IMR-90 (cell line): ENCODE measurements at regions not wholly inside any gene's neighbourhood (a gene's known extent, or its start where the extent isn't known, plus 50 kb on each side); places are given as distances from the start of the nearest gene placed in this dataset.

Source experiments
- ATAC-seq: fragments of 200-7000 bp; cut with Tn5 transposase; 2 replicates; pipeline ENCODE4 v1.9.1; 2020; ENCODE audit warnings: low read depth, mild to moderate bottlenecking, moderate library complexity
- BruUV-seq: library from RNA; stranded (reverse); fragments of 400-500 nt; replicated peaks from 2 replicates; lab custom pipeline; 2021; lab: Mats Ljungman, UMichigan
- CTCF ChIA-PET: fragments of 300-600 bp; formaldehyde crosslinking; extraction: SDS; loops from one replicate; lab custom pipeline; 2021; ENCODE audit warnings: antibody characterized with exemption; lab: Yijun Ruan, JAX
- POLR2A ChIA-PET: fragments of 300-600 bp; sonication (Branson Sonifier 250); formaldehyde crosslinking; loops from one replicate; lab custom pipeline; 2022; ENCODE audit warnings: antibody characterized with exemption; ENCODE audit not compliant: unreplicated experiment; lab: Charles Lee
- DNase-seq: peaks from one replicate; pipeline ENCODE4 v3.0.0; 2013
- H2AFZ ChIP-seq: replicated peaks from 2 replicates; pipeline ENCODE3; 2013; ENCODE audit warnings: low read length, mild to moderate bottlenecking; ENCODE audit not compliant: poor library complexity
- H2AK5ac ChIP-seq: 2 replicates; pipeline ENCODE4 v1.6.1; 2013; ENCODE audit warnings: low read depth, low read length, inconsistent platforms
- H2AK9ac ChIP-seq: replicated peaks from 2 replicates; pipeline ENCODE3; 2013; ENCODE audit warnings: mild to moderate bottlenecking, low read depth, low read length, moderate library complexity; ENCODE audit not compliant: poor library complexity
- H2BK120ac ChIP-seq: 2 replicates; pipeline ENCODE4 v1.6.1; 2013; ENCODE audit warnings: low read depth, low read length, inconsistent platforms
- H2BK15ac ChIP-seq: 3 replicates; pipeline ENCODE4 v1.6.1; 2013; ENCODE audit warnings: low read depth, low read length, inconsistent platforms
- H2BK20ac ChIP-seq: 2 replicates; pipeline ENCODE4 v1.6.1; 2013; ENCODE audit warnings: low read depth, mild to moderate bottlenecking, inconsistent platforms, low read length, moderate library complexity
- H2BK5ac ChIP-seq: 2 replicates; pipeline ENCODE4 v1.6.1; 2013; ENCODE audit warnings: mild to moderate bottlenecking, low read depth, low read length, inconsistent platforms; ENCODE audit not compliant: poor library complexity, severe bottlenecking
- H3K14ac ChIP-seq: replicated peaks from 2 replicates; pipeline ENCODE4 v1.6.1; 2013; ENCODE audit warnings: low read depth, low read length, inconsistent platforms
- H3K18ac ChIP-seq: 2 replicates; pipeline ENCODE4 v1.6.1; 2013; ENCODE audit warnings: low read depth, low read length, control low read depth
- H3K23ac ChIP-seq: 2 replicates; pipeline ENCODE4 v1.6.1; 2013; ENCODE audit warnings: low read depth, low read length, inconsistent platforms
- H3K27ac ChIP-seq: 2 replicates; pipeline ENCODE4 v1.5.1; 2013; ENCODE audit warnings: mild to moderate bottlenecking, control low read depth, low read length; ENCODE audit not compliant: insufficient read depth
- H3K27me3 ChIP-seq: 2 replicates; pipeline ENCODE4 v1.6.1; 2013; ENCODE audit warnings: low read length; ENCODE audit not compliant: control insufficient read depth, insufficient read depth
- H3K36me3 ChIP-seq: 2 replicates; pipeline ENCODE4 v1.6.1; 2013; ENCODE audit warnings: low read length, mixed read lengths; ENCODE audit not compliant: control insufficient read depth, insufficient read depth
- H3K4ac ChIP-seq: 2 replicates; pipeline ENCODE4 v1.6.1; 2013; ENCODE audit warnings: low read depth, low read length, inconsistent platforms
- H3K4me1 ChIP-seq: 2 replicates; pipeline ENCODE4 v1.6.1; 2013; ENCODE audit warnings: low read length, mixed read lengths; ENCODE audit not compliant: control insufficient read depth, insufficient read depth
- H3K4me2 ChIP-seq: 2 replicates; pipeline ENCODE4 v1.6.1; 2013; ENCODE audit warnings: low read depth, mild to moderate bottlenecking, control low read depth, low read length, moderate library complexity
- H3K4me3 ChIP-seq: 2 replicates; pipeline ENCODE4 v1.5.1; 2013; ENCODE audit warnings: low read depth, mild to moderate bottlenecking, control low read depth, low read length, moderate library complexity; ENCODE audit not compliant: insufficient read depth
- H3K56ac ChIP-seq: 2 replicates; pipeline ENCODE4 v1.6.1; 2013; ENCODE audit warnings: low read length, inconsistent platforms; ENCODE audit not compliant: insufficient read depth; ENCODE audit errors: extremely low read depth
- H3K79me1 ChIP-seq, 2 experiments: 2 replicates each; pipeline ENCODE4 v1.6.1; 2013; ENCODE audit warnings: low read length in 2 of 2, inconsistent platforms in 1 of 2, low read depth in 1 of 2
- H3K9ac ChIP-seq: 2 replicates; pipeline ENCODE4 v1.6.1; 2013; ENCODE audit warnings: low read depth, low read length, control low read depth
- H3K9me1 ChIP-seq: 2 replicates; pipeline ENCODE4 v1.6.1; 2013; ENCODE audit warnings: low read length, inconsistent platforms; ENCODE audit not compliant: insufficient read depth
- H3K9me3 ChIP-seq: 2 replicates; pipeline ENCODE4 v1.6.1; 2013; ENCODE audit warnings: low read length; ENCODE audit not compliant: control insufficient read depth, insufficient read depth
- H4K20me1 ChIP-seq: 2 replicates; pipeline ENCODE4 v1.6.1; 2013; ENCODE audit warnings: low read length, inconsistent platforms; ENCODE audit not compliant: insufficient read depth
- H4K5ac ChIP-seq: 2 replicates; pipeline ENCODE4 v1.6.1; 2013; ENCODE audit warnings: mild to moderate bottlenecking, low read depth, low read length, control low read depth
- H4K8ac ChIP-seq, 2 experiments: 2 replicates each; pipeline ENCODE4 v1.6.1; 2013; ENCODE audit warnings: low read depth in 2 of 2, low read length in 2 of 2, control low read depth in 1 of 2, inconsistent platforms in 1 of 2
- H4K91ac ChIP-seq: 2 replicates; pipeline ENCODE4 v1.6.1; 2013; ENCODE audit warnings: low read depth, low read length, inconsistent platforms; ENCODE audit not compliant: insufficient read depth
- BHLHE40 ChIP-seq: fragments of 150-350 bp; IDR thresholded peaks from 2 replicates; pipeline ENCODE4 v1.6.1; 2016; ENCODE audit warnings: mild to moderate bottlenecking, low read depth, low read length
- CEBPB ChIP-seq: IDR thresholded peaks from 2 replicates; pipeline ENCODE4 v1.6.1; 2012; ENCODE audit warnings: low read depth, low read length, improper control_type of control experiment
- FOS ChIP-seq: fragments of 150-350 bp; IDR thresholded peaks from 2 replicates; pipeline ENCODE4 v1.6.1; 2016; ENCODE audit warnings: low read depth, low read length
- MAFK ChIP-seq: IDR thresholded peaks from 2 replicates; pipeline ENCODE4 v1.6.1; 2012; ENCODE audit warnings: low read depth, low read length, improper control_type of control experiment
- MAZ ChIP-seq: IDR thresholded peaks from 2 replicates; pipeline ENCODE4 v1.6.1; 2012; ENCODE audit warnings: low read depth, mild to moderate bottlenecking, low read length, improper control_type of control experiment, moderate library complexity, borderline replicate concordance
- MXI1 ChIP-seq: IDR thresholded peaks from 2 replicates; pipeline ENCODE4 v1.6.1; 2012; ENCODE audit warnings: low read depth, mild to moderate bottlenecking, low read length, moderate library complexity, borderline replicate concordance
- NFE2L2 ChIP-seq: fragments of 150-350 bp; IDR thresholded peaks from 2 replicates; pipeline ENCODE4 v1.6.1; 2016; ENCODE audit warnings: low read depth, mild to moderate bottlenecking, low read length
- POLR2A ChIP-seq: IDR thresholded peaks from 2 replicates; pipeline ENCODE4 v1.6.1; 2012; ENCODE audit warnings: mild to moderate bottlenecking, low read depth, low read length
- RAD21 ChIP-seq: IDR thresholded peaks from 2 replicates; pipeline ENCODE4 v1.6.1; 2012; ENCODE audit warnings: low read length, improper control_type of control experiment
- RCOR1 ChIP-seq: IDR thresholded peaks from 2 replicates; pipeline ENCODE4 v1.6.1; 2012; ENCODE audit warnings: mild to moderate bottlenecking, low read length, improper control_type of control experiment; ENCODE audit not compliant: insufficient replicate concordance
- RFX5 ChIP-seq: IDR thresholded peaks from 2 replicates; pipeline ENCODE4 v1.8.0; 2012; ENCODE audit warnings: low read depth, mild to moderate bottlenecking, low read length, moderate library complexity
- WGBS, 2 experiments: methylation state at CpG; one replicate each; pipeline versions ENCODE4 v1.1.5 to v1.1.7; 2013; ENCODE audit warnings: missing lambda C conversion rate in 2 of 2; ENCODE audit not compliant: insufficient read length in 1 of 2; ENCODE audit errors: extremely low coverage in 2 of 2; 5-methylcytosine and 5-hydroxymethylcytosine counted together
- dilution Hi-C: fragments of 300-500 bp; cut with HindIII; formaldehyde crosslinking; loops from one replicate; pipeline ENCODE4 v1.14.3; 2018; ENCODE audit warnings: low sequenced_read_pairs; ENCODE audit not compliant: unreplicated experiment
- in situ Hi-C: fragments of 300-500 bp; cut with MboI; formaldehyde crosslinking; loops from 3 replicates; pipeline ENCODE4 v1.14.3; 2019; ENCODE audit warnings: low sequenced_read_pairs, inconsistent platforms, mixed read lengths
- intact Hi-C: fragments of 100-400 bp; cut with micrococcal nuclease; formaldehyde crosslinking; loops from 2 replicates; pipeline ENCODE4 v1.10.0; 2022
- TF ChIP-seq, protein P1 (sequence below): conservative IDR thresholded peaks from 2 replicates; pipeline ENCODE4 v1.5.1; 2012; ENCODE audit warnings: mild to moderate bottlenecking, low read depth, low read length, improper control_type of control experiment

- Histone ChIP-seq H3K4me3 (no peak overlapping the region), H2BK5ac (peak overlapping the region; percentile 29), H2AK9ac (no peak overlapping the region), H3K4me1 (peaks cover 4% of the 10 kb centered on the region), H3K23ac (no peak overlapping the region), H3K9me3 (no peaks in the 10 kb centered on the region), H3K56ac (no peak overlapping the region), H3K79me1 (no peaks in the 10 kb centered on the region), H4K8ac (peak overlapping the region in 1 of 2 experiments; percentile 35; a peak in 2 of 4 replicates), H2BK120ac (0 out of 2 replicates have a peak overlapping the region, but pooled peaks have one; percentile 0), H4K91ac (no peak overlapping the region), H2BK15ac (no peak overlapping the region), H3K14ac (no peak overlapping the region; the same call in 1 of the 2 replicates), H3K18ac (peak overlapping the region; percentile 28; the same call in 1 of the 2 replicates), H3K4me2 (no peak overlapping the region), H4K20me1 (no peaks in the 10 kb centered on the region), H4K5ac (no peak overlapping the region), H3K9me1 (no peaks in the 10 kb centered on the region; the same call in 1 of the 2 replicates), H3K9ac (no peak overlapping the region), H2AK5ac (no peak overlapping the region), H3K4ac (no peak overlapping the region), H3K27me3 (no peaks in the 10 kb centered on the region), H2BK20ac (no peak overlapping the region; the same call in 1 of the 2 replicates), H3K36me3 (no peaks in the 10 kb centered on the region), H2AFZ (no peak overlapping the region), H3K27ac (no peak overlapping the region)
- intact Hi-C loops (no loop called here), dilution Hi-C loops (no loop called here), in situ Hi-C loops (no loop called here)
- ATAC-seq (no peak), DNase-seq (peak; percentile 64)
- ChIA-PET CTCF (no interaction called here), POLR2A (no interaction called here)
- TF ChIP-seq RFX5 (no peak), POLR2A (no peak), RAD21 (no peak), MXI1 (no peak), NFE2L2 (no peak), MAFK (no peak), BHLHE40 (no peak), MAZ (no peak), CEBPB (no peak), RCOR1 (no peak), FOS (no peak)
- TF ChIP-seq, protein P1, sequence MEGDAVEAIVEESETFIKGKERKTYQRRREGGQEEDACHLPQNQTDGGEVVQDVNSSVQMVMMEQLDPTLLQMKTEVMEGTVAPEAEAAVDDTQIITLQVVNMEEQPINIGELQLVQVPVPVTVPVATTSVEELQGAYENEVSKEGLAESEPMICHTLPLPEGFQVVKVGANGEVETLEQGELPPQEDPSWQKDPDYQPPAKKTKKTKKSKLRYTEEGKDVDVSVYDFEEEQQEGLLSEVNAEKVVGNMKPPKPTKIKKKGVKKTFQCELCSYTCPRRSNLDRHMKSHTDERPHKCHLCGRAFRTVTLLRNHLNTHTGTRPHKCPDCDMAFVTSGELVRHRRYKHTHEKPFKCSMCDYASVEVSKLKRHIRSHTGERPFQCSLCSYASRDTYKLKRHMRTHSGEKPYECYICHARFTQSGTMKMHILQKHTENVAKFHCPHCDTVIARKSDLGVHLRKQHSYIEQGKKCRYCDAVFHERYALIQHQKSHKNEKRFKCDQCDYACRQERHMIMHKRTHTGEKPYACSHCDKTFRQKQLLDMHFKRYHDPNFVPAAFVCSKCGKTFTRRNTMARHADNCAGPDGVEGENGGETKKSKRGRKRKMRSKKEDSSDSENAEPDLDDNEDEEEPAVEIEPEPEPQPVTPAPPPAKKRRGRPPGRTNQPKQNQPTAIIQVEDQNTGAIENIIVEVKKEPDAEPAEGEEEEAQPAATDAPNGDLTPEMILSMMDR, result no peak
- BruUV-seq, result no TSS peak
- no CpG with 5 or more reads among the region's 1 CpG for WGBS, 2 experiments
These were observed 369.4 kb downstream of the DDX10 start for GRCh38 chr11:109034339-109034696.
